OCI-LY3 (cell line): ENCODE measurements at regions not wholly inside any gene's neighbourhood (a gene's known extent, or its start where the extent isn't known, plus 50 kb on each side); places are given as distances from the start of the nearest gene placed in this dataset.

Source experiments
- H2AFZ ChIP-seq: fragments of 200-600, 300-600 bp; shearing (Covaris generic); 2 replicates; pipeline ENCODE4 v1.6.0; 2014; ENCODE audit warnings: antibody characterized with exemption, low read depth, low read length
- H3K27ac ChIP-seq: fragments of 200-600, 300-600 bp; sonication (generic); 2 replicates; pipeline ENCODE4 v1.5.1; 2014; ENCODE audit warnings: mild to moderate bottlenecking, low read length, moderate library complexity, mixed read lengths
- H3K27me3 ChIP-seq: fragments of 200-600, 300-600 bp; sonication (generic); 2 replicates; pipeline ENCODE4 v1.6.1; 2014; ENCODE audit warnings: low read depth, low read length, mixed read lengths
- H3K36me3 ChIP-seq: fragments of 200-600, 300-600 bp; sonication (generic); replicated peaks from 2 replicates; pipeline ENCODE3; 2014; ENCODE audit warnings: low read depth, low read length, mixed read lengths
- H3K4me1 ChIP-seq: fragments of 300-600, 200-600 bp; sonication (generic); 2 replicates; pipeline ENCODE4 v1.6.1; 2014; ENCODE audit warnings: low read length, mixed read lengths
- H3K4me2 ChIP-seq: fragments of 200-600, 300-600 bp; sonication (generic); 2 replicates; pipeline ENCODE4 v1.6.1; 2014; ENCODE audit warnings: low read length, mixed read lengths
- H3K4me3 ChIP-seq: fragments of 300-600, 200-600 bp; sonication (generic); 2 replicates; pipeline ENCODE4 v1.5.1; 2014; ENCODE audit warnings: antibody characterized with exemption, mild to moderate bottlenecking, low read length, moderate library complexity
- H3K79me2 ChIP-seq: fragments of 300-600, 200-600 bp; shearing (Covaris generic); 2 replicates; pipeline ENCODE4 v1.6.1; 2014; ENCODE audit warnings: mild to moderate bottlenecking, low read length, mixed read lengths
- H3K9ac ChIP-seq: fragments of 300-600, 200-600 bp; shearing (Covaris generic); 2 replicates; pipeline ENCODE4 v1.6.0; 2014; ENCODE audit warnings: mild to moderate bottlenecking, low read length, moderate library complexity
- H3K9me3 ChIP-seq: fragments of 200-600, 300-600 bp; shearing (Covaris generic); 2 replicates; pipeline ENCODE4 v1.6.1; 2014; ENCODE audit warnings: low read length, mixed read lengths; ENCODE audit not compliant: insufficient read depth
- H4K20me1 ChIP-seq: fragments of 200-600, 300-600 bp; sonication (generic); 2 replicates; pipeline ENCODE4 v1.6.1; 2016; ENCODE audit warnings: low read length, mixed read lengths; ENCODE audit not compliant: insufficient read depth
- EZH2phosphoT487 ChIP-seq: fragments of 200-600 bp; shearing (Covaris generic); IDR thresholded peaks from 2 replicates; pipeline ENCODE4 v1.6.1; 2018; ENCODE audit warnings: antibody characterized with exemption, mixed run types, low read depth
- TF ChIP-seq, protein P1 (sequence below): fragments of 200-600, 300-600 bp; sonication (generic); IDR thresholded peaks from 2 replicates; pipeline ENCODE4 v1.5.1; 2014; ENCODE audit warnings: antibody characterized with exemption, low read length, low read depth

DNA sequence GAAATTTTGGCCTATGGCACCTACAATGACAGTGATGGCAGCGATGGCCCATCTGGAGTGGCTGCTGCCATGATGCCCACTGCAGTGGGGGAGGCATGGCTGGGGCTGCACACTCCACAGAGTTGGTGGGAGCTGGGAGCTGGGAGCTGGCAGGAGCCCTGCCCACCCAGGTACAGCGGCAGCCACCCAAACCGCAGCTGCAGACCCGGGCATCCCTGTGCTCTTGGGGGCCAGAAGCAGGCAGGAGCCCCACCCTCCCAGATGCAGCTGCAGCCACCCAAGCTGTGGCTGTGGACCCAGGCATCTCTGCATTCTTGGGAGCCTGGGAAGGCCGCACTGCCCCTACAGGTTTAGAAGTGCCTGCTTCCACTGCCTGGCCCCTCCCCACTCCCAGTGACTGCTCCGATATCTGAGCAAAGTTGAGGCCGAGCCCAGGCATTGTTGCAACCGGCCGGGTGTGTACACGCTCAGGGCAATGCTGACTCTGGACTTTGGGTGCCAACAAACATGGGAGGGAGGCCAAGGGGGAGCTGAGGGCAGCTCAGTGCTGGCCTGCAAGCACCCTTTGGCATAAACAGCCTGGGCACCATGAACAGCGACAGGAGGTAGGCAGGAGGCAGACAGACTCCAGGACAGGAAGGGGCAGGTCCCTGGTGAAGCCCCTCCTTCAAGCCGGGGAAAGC is 82.8 kb downstream of the PPP4R3C start:
- Histone ChIP-seq H3K4me1 (no peaks in the 10 kb centered on the region), H3K4me2 (no peak overlapping the region), H3K79me2 (no peaks in the 10 kb centered on the region), H2AFZ (no peak overlapping the region), H3K27me3 (no peaks in the 10 kb centered on the region), H4K20me1 (no peaks in the 10 kb centered on the region), H3K27ac (no peak overlapping the region), H3K9me3 (no peaks in the 10 kb centered on the region), H3K9ac (no peak overlapping the region), H3K36me3 (no peaks in the 10 kb centered on the region), H3K4me3 (no peak overlapping the region)
- no peak for TF ChIP-seq EZH2phosphoT487
- TF ChIP-seq, protein P1, sequence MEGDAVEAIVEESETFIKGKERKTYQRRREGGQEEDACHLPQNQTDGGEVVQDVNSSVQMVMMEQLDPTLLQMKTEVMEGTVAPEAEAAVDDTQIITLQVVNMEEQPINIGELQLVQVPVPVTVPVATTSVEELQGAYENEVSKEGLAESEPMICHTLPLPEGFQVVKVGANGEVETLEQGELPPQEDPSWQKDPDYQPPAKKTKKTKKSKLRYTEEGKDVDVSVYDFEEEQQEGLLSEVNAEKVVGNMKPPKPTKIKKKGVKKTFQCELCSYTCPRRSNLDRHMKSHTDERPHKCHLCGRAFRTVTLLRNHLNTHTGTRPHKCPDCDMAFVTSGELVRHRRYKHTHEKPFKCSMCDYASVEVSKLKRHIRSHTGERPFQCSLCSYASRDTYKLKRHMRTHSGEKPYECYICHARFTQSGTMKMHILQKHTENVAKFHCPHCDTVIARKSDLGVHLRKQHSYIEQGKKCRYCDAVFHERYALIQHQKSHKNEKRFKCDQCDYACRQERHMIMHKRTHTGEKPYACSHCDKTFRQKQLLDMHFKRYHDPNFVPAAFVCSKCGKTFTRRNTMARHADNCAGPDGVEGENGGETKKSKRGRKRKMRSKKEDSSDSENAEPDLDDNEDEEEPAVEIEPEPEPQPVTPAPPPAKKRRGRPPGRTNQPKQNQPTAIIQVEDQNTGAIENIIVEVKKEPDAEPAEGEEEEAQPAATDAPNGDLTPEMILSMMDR, result no peak

DNA sequence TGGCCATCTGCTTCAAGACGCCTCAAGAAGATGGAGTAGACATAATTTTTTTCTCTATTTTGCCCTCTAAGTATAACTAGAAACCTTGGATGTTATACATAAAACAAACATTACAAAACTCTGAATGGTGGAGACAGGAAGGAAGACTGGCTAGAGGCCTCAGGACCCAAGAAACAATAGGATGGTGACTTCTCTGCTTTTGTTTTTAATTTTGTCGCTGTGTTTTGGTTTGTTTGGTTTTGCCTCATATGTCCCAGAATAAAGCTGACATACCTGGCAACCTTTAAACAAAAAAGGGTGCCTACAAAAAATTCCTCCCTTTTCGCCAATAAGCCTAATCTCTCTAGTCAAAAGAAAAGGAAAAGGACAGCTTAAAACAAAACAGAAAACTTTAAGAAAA is 109.1 kb downstream of the PPP4R3C start:
- Histone ChIP-seq H3K9me3 (no peaks in the 10 kb centered on the region), H2AFZ (no peak overlapping the region), H3K79me2 (no peaks in the 10 kb centered on the region), H3K4me2 (no peak overlapping the region), H3K27ac (no peak overlapping the region), H3K36me3 (no peaks in the 10 kb centered on the region), H4K20me1 (no peaks in the 10 kb centered on the region), H3K27me3 (no peaks in the 10 kb centered on the region), H3K4me1 (no peaks in the 10 kb centered on the region), H3K9ac (no peak overlapping the region), H3K4me3 (no peak overlapping the region)
- TF ChIP-seq, protein P1, result no peak
- no peak for TF ChIP-seq EZH2phosphoT487

DNA sequence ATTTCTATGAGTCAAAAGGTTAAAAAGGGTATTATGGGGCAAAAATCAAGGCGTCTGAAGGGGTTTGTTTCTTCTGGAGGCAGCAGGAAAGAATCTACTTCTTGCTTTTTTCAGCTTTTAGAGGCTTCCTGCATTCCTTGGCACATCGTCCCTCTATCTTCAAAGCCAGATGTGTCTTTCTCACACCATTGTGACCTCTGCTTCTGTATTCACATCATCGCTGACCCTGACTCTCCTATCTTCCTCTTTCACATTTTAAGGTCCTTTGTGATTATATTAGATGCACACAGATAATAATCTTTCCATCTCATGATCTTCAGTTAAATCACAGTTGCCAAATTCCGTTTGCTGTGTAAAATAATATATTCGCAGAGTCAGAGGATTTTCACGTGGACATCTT is 112.7 kb downstream of the PPP4R3C start:
- Histone ChIP-seq H3K9ac (no peak overlapping the region), H3K36me3 (no peaks in the 10 kb centered on the region), H3K27me3 (no peaks in the 10 kb centered on the region), H3K79me2 (no peaks in the 10 kb centered on the region), H2AFZ (no peak overlapping the region), H3K27ac (no peak overlapping the region), H3K9me3 (no peaks in the 10 kb centered on the region), H3K4me1 (no peaks in the 10 kb centered on the region), H3K4me3 (no peak overlapping the region), H4K20me1 (no peaks in the 10 kb centered on the region), H3K4me2 (no peak overlapping the region)
- TF ChIP-seq, protein P1, result no peak
- no peak for TF ChIP-seq EZH2phosphoT487

DNA sequence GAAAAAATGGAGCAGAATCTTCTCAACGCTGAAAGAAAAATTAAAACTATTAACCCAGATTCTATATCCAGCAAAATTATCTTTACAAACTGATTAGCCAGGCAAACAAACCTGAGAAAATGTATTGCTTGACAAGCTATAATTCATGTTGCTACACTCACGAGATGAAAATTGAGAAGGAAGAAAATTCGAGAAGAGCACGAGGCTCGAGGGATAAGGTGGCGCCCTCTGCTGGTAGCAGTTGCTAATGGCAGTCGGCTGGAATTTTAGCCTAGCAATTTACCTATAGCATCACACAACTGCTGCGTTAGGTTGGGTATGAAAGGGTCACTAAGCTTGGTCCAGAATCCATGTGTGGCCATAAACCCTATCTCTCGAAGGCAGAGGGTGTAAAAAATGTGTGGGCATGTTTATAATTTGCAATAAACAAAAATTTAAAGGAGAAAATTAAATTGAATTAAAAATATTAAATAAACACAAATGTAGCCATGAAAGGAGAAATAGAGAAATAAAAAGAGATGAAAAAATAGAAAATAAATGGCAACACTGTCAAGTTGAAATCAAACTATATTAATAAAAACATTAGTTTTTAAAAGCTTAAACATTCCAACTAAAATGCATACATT is 126.6 kb downstream of the PPP4R3C start:
- H4K20me1 ChIP-seq, result no peaks in the 10 kb centered on the region
- TF ChIP-seq, protein P1, result peak; percentile 81
- TF ChIP-seq EZH2phosphoT487, result no peak
- peak overlapping the region; percentile 65 for H3K4me2 ChIP-seq
- no peaks in the 10 kb centered on the region for H3K79me2 ChIP-seq
- no peak overlapping the region for H3K9ac ChIP-seq
- H3K27me3 ChIP-seq, result no peaks in the 10 kb centered on the region
- peak overlapping the region; percentile 54; the same call in 1 of the 2 replicates for H3K4me3 ChIP-seq
- 0 out of 2 replicates have a peak, but pooled peaks cover 2% of the 10 kb centered on the region for H3K4me1 ChIP-seq
- H3K9me3 ChIP-seq, result no peaks in the 10 kb centered on the region
- no peaks in the 10 kb centered on the region for H3K36me3 ChIP-seq
- H3K27ac ChIP-seq, result no peak overlapping the region
- 0 out of 2 replicates have a peak overlapping the region, but pooled peaks have one; percentile 78 for H2AFZ ChIP-seq
